ENCODE measurements at regions not wholly inside any gene's neighbourhood (a gene's known extent, or its start where the extent isn't known, plus 50 kb on each side); places are given as distances from the start of the nearest gene placed in this dataset.

DNA sequence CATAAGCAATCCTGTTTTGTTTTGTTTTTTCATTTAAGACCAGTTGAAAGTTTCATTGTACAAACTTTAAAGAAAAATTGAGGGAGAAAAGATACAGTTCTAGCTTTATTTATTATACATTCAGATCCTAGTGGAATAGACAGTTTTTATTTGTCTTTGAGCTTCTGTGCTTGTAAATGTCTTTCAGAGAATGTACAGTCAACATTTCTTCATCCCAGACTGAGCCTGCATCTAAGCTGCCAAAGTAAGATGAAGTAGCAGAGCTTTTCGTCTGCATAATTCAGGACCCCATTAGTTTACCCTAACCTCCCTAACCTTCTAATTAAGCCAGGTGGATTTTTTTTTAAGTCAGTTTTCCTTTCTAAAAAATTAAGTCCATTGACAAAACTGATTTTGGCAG is 516.7 kb upstream of the HTR2A start:
- Histone ChIP-seq H3K27me3 (ENCODE audit: control insufficient read depth in 1 of 2, insufficient read depth in 2 of 2, low read length in 2 of 2) (no peaks in the 10 kb centered on the region), H3K4me3 (ENCODE audit: low read length in 2 of 2) (no peak overlapping the region), H3K27ac (ENCODE audit: low read length) (no peak overlapping the region), H3K9ac (ENCODE audit: low read length in 2 of 2) (no peak overlapping the region), H3K4me1 (ENCODE audit: control insufficient read depth, insufficient read depth, low read length) (no peaks in the 10 kb centered on the region), H3K9me3 (ENCODE audit: control insufficient read depth in 2 of 2, low read length in 2 of 2) (no peaks in the 10 kb centered on the region), H3K36me3 (ENCODE audit: control insufficient read depth in 2 of 2, insufficient read depth in 2 of 2, low read length in 2 of 2) (no peaks in the 10 kb centered on the region)

DNA sequence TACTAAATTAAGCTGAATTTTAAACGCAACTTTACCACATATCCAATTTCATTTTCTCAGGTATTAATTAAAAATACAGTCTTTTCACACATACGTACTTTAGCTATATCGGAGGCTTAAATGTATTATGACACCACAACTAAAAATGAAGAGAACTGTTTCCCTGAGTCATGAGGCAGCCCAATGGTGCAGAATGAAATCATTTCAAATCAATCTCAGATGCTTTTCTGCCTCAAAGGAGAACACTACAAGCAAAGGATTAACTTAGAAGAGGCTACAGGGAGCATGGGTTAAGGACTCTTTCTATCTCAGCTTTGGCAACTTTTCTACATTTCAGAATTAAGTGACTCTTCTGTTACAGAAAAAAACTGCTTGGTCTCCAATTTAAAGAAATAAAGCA is 516.3 kb upstream of the HTR2A start:
- Histone ChIP-seq H3K9ac (ENCODE audit: low read length in 2 of 2) (no peak overlapping the region), H3K27me3 (ENCODE audit: control insufficient read depth in 1 of 2, insufficient read depth in 2 of 2, low read length in 2 of 2) (no peaks in the 10 kb centered on the region), H3K9me3 (ENCODE audit: control insufficient read depth in 2 of 2, low read length in 2 of 2) (no peaks in the 10 kb centered on the region), H3K27ac (ENCODE audit: low read length) (no peak overlapping the region), H3K36me3 (ENCODE audit: control insufficient read depth in 2 of 2, insufficient read depth in 2 of 2, low read length in 2 of 2) (no peaks in the 10 kb centered on the region), H3K4me1 (ENCODE audit: control insufficient read depth, insufficient read depth, low read length) (no peaks in the 10 kb centered on the region), H3K4me3 (ENCODE audit: low read length in 2 of 2) (no peak overlapping the region)

DNA sequence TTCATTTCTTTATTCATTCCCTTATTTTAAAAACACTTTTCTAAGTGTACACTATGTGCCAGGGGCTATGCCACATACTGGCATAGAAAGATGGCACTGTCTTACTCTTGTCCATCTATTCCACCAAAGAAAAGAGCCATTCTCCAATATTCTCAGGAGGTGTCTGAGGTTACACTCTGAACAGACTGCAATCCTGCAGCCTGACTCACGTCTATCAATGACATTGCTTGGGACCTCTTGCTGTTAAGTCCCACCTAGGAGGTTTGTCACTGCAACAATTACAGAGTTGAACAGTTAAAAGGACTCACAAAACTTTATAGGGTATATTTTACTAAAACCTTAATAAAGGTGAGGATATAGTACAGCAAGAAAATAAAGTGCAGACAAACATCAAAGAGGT is 512.9 kb upstream of the HTR2A start:
- H3K4me1 ChIP-seq (ENCODE audit: control insufficient read depth, insufficient read depth, low read length), result no peaks in the 10 kb centered on the region
- no peaks in the 10 kb centered on the region for H3K27me3 ChIP-seq (ENCODE audit: control insufficient read depth in 1 of 2, insufficient read depth in 2 of 2, low read length in 2 of 2)
- no peaks in the 10 kb centered on the region for H3K9me3 ChIP-seq (ENCODE audit: control insufficient read depth in 2 of 2, low read length in 2 of 2)
- H3K27ac ChIP-seq (ENCODE audit: low read length), result no peak overlapping the region
- no peaks in the 10 kb centered on the region for H3K36me3 ChIP-seq (ENCODE audit: control insufficient read depth in 2 of 2, insufficient read depth in 2 of 2, low read length in 2 of 2)
- no peak overlapping the region for H3K4me3 ChIP-seq (ENCODE audit: low read length in 2 of 2)
- H3K9ac ChIP-seq (ENCODE audit: low read length in 2 of 2), result no peak overlapping the region

DNA sequence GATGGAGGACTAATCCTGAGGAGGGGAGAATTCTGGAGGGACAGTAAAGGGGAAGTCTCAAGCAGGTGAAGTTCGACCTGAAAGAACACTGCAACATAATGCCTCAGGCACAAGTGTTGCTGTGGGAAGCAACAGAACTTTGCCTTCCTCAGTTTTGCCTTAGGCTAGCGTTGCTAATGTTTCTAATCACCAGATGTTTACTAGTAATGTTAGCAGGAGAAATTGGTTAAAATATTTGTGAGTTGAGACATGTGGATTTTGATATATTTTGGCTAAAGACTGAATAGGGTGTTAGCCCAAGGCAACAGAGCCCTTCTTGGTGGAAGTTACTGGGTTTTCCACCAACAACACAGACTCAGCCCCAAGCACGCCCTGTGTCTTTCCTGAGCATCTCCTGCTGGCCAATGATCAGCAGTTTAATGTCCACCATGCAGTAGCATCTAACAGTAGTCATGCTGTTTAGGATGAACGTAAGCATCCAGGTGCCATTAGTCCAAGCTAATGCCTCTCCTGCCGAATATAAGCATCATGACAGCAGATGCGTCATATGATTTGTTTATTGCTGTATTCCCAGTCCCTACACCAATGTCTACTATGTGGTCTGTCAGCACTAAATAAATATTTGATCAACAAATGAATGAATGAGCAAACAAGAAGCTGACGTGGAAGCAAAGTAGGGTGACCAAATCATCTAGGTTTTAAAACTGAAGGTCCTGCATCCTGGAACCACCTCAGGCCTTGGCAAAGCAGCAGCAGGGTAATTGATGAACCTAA is 511.9 kb upstream of the HTR2A start:
- Histone ChIP-seq H3K9ac (ENCODE audit: low read length in 2 of 2) (no peak overlapping the region), H3K36me3 (ENCODE audit: control insufficient read depth in 2 of 2, insufficient read depth in 2 of 2, low read length in 2 of 2) (no peaks in the 10 kb centered on the region), H3K27me3 (ENCODE audit: control insufficient read depth in 1 of 2, insufficient read depth in 2 of 2, low read length in 2 of 2) (no peaks in the 10 kb centered on the region), H3K4me1 (ENCODE audit: control insufficient read depth, insufficient read depth, low read length) (no peaks in the 10 kb centered on the region), H3K9me3 (ENCODE audit: control insufficient read depth in 2 of 2, low read length in 2 of 2) (no peaks in the 10 kb centered on the region), H3K27ac (ENCODE audit: low read length) (no peak overlapping the region), H3K4me3 (ENCODE audit: low read length in 2 of 2) (no peak overlapping the region)

DNA sequence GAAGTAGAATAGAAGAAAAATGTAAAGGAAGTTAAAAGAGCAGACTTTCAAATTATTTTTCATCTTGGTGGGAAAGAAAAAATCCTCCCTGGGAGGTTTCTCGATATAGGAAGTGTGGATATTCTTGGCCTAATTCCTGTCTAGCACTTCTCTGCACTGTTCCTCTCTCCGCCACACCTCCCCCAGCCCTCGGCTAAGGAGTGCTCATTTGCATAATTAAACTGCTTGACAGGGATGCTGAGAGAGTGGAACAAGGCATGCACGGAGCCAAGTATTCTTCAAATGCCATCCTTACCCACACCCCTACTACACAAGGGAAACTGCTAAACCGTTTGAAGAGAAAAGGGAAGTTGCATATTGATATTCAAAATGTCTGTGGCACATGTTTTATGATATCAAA is 511.0 kb upstream of the HTR2A start:
- H3K9ac ChIP-seq (ENCODE audit: low read length in 2 of 2), result no peak overlapping the region
- H3K4me3 ChIP-seq (ENCODE audit: low read length in 2 of 2), result no peak overlapping the region
- H3K36me3 ChIP-seq (ENCODE audit: control insufficient read depth in 2 of 2, insufficient read depth in 2 of 2, low read length in 2 of 2), result no peaks in the 10 kb centered on the region
- H3K4me1 ChIP-seq (ENCODE audit: control insufficient read depth, insufficient read depth, low read length), result no peaks in the 10 kb centered on the region
- H3K27me3 ChIP-seq (ENCODE audit: control insufficient read depth in 1 of 2, insufficient read depth in 2 of 2, low read length in 2 of 2), result no peaks in the 10 kb centered on the region
- H3K27ac ChIP-seq (ENCODE audit: low read length), result no peak overlapping the region
- no peaks in the 10 kb centered on the region for H3K9me3 ChIP-seq (ENCODE audit: control insufficient read depth in 2 of 2, low read length in 2 of 2)

DNA sequence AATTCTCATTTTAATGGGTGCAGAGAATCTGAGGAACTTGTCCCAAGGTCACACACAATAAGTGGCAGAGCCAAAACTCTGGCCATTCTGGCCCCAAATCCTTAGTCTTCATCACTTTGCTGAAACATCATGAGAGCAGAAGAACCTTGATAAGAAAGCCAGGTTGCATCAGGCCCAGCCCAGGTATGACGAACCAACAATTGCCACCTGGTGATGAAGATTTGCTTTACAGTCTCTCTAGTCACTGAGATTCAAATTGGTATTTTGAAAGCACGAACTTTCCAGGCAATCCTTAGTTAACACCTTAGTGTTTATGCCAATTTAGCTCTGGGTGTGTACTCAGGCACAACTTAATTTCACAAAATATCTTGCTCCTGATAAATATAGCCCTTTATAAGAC is 502.7 kb upstream of the HTR2A start:
- H3K27ac ChIP-seq (ENCODE audit: low read length), result no peak overlapping the region
- H3K9me3 ChIP-seq (ENCODE audit: control insufficient read depth in 2 of 2, low read length in 2 of 2), result no peaks in the 10 kb centered on the region
- H3K4me1 ChIP-seq (ENCODE audit: control insufficient read depth, insufficient read depth, low read length), result no peaks in the 10 kb centered on the region
- H3K9ac ChIP-seq (ENCODE audit: low read length in 2 of 2), result no peak overlapping the region
- H3K4me3 ChIP-seq (ENCODE audit: low read length in 2 of 2), result no peak overlapping the region
- H3K27me3 ChIP-seq (ENCODE audit: control insufficient read depth in 1 of 2, insufficient read depth in 2 of 2, low read length in 2 of 2), result no peaks in the 10 kb centered on the region
- no peaks in the 10 kb centered on the region for H3K36me3 ChIP-seq (ENCODE audit: control insufficient read depth in 2 of 2, insufficient read depth in 2 of 2, low read length in 2 of 2)

DNA sequence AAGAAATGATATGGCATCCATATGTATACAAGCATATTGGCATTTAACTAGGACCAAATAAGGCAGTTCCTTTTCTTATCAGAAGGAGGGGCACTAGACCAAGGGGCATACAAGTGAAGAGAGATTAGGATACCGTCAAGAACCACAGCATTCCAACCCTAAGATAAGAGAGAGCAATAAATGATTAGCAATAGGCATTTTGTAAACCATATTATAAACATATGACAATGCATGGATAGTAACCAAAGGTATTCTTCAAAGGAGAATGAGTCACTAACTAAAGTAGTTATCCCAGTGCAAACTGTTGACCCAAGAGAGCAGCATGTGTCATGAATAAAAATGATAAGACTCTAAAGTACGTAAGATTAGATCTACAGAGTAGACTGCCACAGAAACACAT is 500.9 kb upstream of the HTR2A start:
- H3K9me3 ChIP-seq (ENCODE audit: control insufficient read depth in 2 of 2, low read length in 2 of 2), result no peaks in the 10 kb centered on the region
- H3K27ac ChIP-seq (ENCODE audit: low read length), result no peak overlapping the region
- no peak overlapping the region for H3K4me3 ChIP-seq (ENCODE audit: low read length in 2 of 2)
- no peaks in the 10 kb centered on the region for H3K36me3 ChIP-seq (ENCODE audit: control insufficient read depth in 2 of 2, insufficient read depth in 2 of 2, low read length in 2 of 2)
- H3K27me3 ChIP-seq (ENCODE audit: control insufficient read depth in 1 of 2, insufficient read depth in 2 of 2, low read length in 2 of 2), result no peaks in the 10 kb centered on the region
- H3K9ac ChIP-seq (ENCODE audit: low read length in 2 of 2), result no peak overlapping the region
- H3K4me1 ChIP-seq (ENCODE audit: control insufficient read depth, insufficient read depth, low read length), result no peaks in the 10 kb centered on the region

DNA sequence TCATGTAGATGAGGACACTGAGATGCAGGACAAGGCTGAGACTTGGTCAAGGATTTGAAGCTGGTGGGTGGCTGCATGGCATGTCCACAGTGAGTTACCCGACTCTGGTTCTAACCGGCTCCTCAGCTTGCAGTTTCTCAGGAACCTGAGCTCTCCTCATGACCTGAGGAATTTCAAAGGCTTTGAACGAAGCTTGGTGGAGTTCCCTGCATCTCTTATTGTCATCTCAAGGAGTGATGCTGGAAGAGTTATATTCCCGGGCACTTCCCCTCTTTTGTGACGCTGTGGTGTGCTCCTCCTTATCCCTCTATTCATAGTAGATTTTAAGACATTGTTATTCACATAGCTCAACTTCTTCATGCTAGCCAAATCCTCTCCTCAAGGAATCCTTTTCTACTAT is 500.1 kb upstream of the HTR2A start:
- Histone ChIP-seq H3K4me3 (ENCODE audit: low read length in 2 of 2) (no peak overlapping the region), H3K36me3 (ENCODE audit: control insufficient read depth in 2 of 2, insufficient read depth in 2 of 2, low read length in 2 of 2) (no peaks in the 10 kb centered on the region), H3K27ac (ENCODE audit: low read length) (no peak overlapping the region), H3K9ac (ENCODE audit: low read length in 2 of 2) (no peak overlapping the region), H3K27me3 (ENCODE audit: control insufficient read depth in 1 of 2, insufficient read depth in 2 of 2, low read length in 2 of 2) (no peaks in the 10 kb centered on the region), H3K4me1 (ENCODE audit: control insufficient read depth, insufficient read depth, low read length) (no peaks in the 10 kb centered on the region), H3K9me3 (ENCODE audit: control insufficient read depth in 2 of 2, low read length in 2 of 2) (no peaks in the 10 kb centered on the region)

DNA sequence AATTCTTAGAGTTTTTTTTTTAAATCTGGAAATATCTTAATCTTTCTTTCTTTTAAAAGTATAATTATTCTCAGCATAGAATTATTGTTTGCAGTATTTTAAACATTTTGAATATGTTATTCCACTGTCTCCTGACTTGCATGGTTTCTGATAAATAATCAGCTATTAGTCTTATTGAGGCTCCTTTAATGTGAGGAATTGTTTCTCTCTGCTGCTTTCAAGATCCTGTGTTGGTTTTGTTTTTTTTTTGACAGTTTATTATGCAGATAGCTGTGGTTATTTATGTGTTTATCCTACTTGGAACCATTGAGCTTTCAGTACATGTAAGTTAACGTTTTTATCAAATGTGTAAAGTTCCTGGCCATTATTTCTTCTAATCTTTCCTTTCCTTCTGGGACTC is 477.9 kb upstream of the HTR2A start:
- Histone ChIP-seq H3K4me1 (ENCODE audit: control insufficient read depth, insufficient read depth, low read length) (no peaks in the 10 kb centered on the region), H3K9me3 (ENCODE audit: control insufficient read depth in 2 of 2, low read length in 2 of 2) (peaks cover 0 to 2% of the 10 kb centered on the region in 2 donors), H3K27me3 (ENCODE audit: control insufficient read depth in 1 of 2, insufficient read depth in 2 of 2, low read length in 2 of 2) (no peaks in the 10 kb centered on the region), H3K4me3 (ENCODE audit: low read length in 2 of 2) (no peak overlapping the region), H3K9ac (ENCODE audit: low read length in 2 of 2) (no peak overlapping the region), H3K36me3 (ENCODE audit: control insufficient read depth in 2 of 2, insufficient read depth in 2 of 2, low read length in 2 of 2) (no peaks in the 10 kb centered on the region), H3K27ac (ENCODE audit: low read length) (no peak overlapping the region)

DNA sequence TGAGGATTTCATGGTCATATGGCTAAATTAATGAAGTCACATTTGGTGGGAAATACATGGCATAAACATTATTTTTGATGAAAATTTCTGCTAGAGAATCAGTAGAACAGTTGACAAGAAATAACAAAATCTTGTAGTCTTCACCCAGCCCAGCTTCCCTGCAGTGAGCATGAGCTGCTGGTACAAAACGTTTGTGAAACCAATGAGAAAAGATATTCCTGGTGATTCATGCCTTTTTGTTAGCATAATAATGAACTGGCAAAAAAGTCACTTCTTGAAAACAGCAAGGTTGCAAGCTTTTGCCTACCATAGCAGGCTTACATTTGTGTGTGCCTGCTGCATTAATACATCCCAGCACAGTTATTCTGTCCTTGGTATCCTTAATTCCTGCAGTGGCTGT is 475.9 kb upstream of the HTR2A start:
- Histone ChIP-seq H3K27ac (ENCODE audit: low read length) (no peak overlapping the region), H3K9me3 (ENCODE audit: control insufficient read depth in 2 of 2, low read length in 2 of 2) (peaks cover 0 to 2% of the 10 kb centered on the region in 2 donors), H3K27me3 (ENCODE audit: control insufficient read depth in 1 of 2, insufficient read depth in 2 of 2, low read length in 2 of 2) (no peaks in the 10 kb centered on the region), H3K4me1 (ENCODE audit: control insufficient read depth, insufficient read depth, low read length) (no peaks in the 10 kb centered on the region), H3K36me3 (ENCODE audit: control insufficient read depth in 2 of 2, insufficient read depth in 2 of 2, low read length in 2 of 2) (no peaks in the 10 kb centered on the region), H3K4me3 (ENCODE audit: low read length in 2 of 2) (no peak overlapping the region), H3K9ac (ENCODE audit: low read length in 2 of 2) (no peak overlapping the region)

DNA sequence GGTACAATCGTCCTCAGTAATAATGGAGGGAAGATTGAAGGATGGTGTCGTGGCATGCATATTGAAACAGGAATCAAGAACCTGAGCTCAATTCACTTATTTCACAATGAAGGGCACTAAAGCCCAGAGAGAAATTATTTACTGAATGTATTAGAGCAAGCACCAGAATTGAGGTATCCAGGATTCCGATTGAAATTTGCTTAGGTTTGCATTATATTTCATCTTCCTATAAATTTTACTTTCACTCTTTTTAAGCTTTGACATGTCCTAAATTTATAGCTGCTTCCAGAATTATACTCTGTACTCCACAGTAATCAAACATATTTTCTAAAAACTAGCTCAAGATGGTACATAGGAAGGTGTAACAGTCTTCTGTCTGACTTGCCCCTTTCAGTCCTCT is 454.9 kb upstream of the HTR2A start:
- Histone ChIP-seq H3K27ac (ENCODE audit: low read length) (no peak overlapping the region), H3K9me3 (ENCODE audit: control insufficient read depth in 2 of 2, low read length in 2 of 2) (no peaks in the 10 kb centered on the region), H3K27me3 (ENCODE audit: control insufficient read depth in 1 of 2, insufficient read depth in 2 of 2, low read length in 2 of 2) (no peaks in the 10 kb centered on the region), H3K9ac (ENCODE audit: low read length in 2 of 2) (no peak overlapping the region), H3K4me3 (ENCODE audit: low read length in 2 of 2) (no peak overlapping the region), H3K36me3 (ENCODE audit: control insufficient read depth in 2 of 2, insufficient read depth in 2 of 2, low read length in 2 of 2) (no peaks in the 10 kb centered on the region), H3K4me1 (ENCODE audit: control insufficient read depth, insufficient read depth, low read length) (no peaks in the 10 kb centered on the region)
